SK-N-SH treated with all-trans-retinoic acid at 6 μM for 48 hours (cell line): ENCODE measurements at regions not wholly inside any gene's neighbourhood (a gene's known extent, or its start where the extent isn't known, plus 50 kb on each side); places are given as distances from the start of the nearest gene placed in this dataset.

Experiments used
- ATAC-seq: fragments of 200-7000 bp; cut with Tn5 transposase; 3 replicates; pipeline ENCODE4 v1.9.1; 2020; ENCODE audit warnings: mild to moderate bottlenecking, moderate library complexity
- BACH2 ChIP-seq: fragments of 250-450 bp; sonication (Bioruptor Pico); IDR thresholded peaks from 2 replicates; pipeline ENCODE4 v1.9.0; 2021; ENCODE audit warnings: mild to moderate bottlenecking, borderline replicate concordance
- CSDC2 ChIP-seq: fragments of 250-450 bp; sonication (Bioruptor Pico); IDR thresholded peaks from 2 replicates; pipeline ENCODE4 v1.5.0; 2020; ENCODE audit warnings: mild to moderate bottlenecking, moderate library complexity
- ESRRG ChIP-seq: fragments of 250-450 bp; sonication (Bioruptor Pico); IDR thresholded peaks from 2 replicates; pipeline ENCODE4 v1.6.1; 2021; ENCODE audit warnings: mild to moderate bottlenecking
- GLIS3 ChIP-seq: fragments of 250-450 bp; sonication (Bioruptor Pico); IDR thresholded peaks from 2 replicates; pipeline ENCODE4 v1.5.0; 2020; ENCODE audit warnings: mild to moderate bottlenecking, moderate library complexity
- OSR1 ChIP-seq: fragments of 250-450 bp; sonication (Bioruptor Pico); IDR thresholded peaks from 2 replicates; pipeline ENCODE4 v1.8.0; 2022; ENCODE audit warnings: moderate library complexity, mild to moderate bottlenecking, inconsistent platforms
- PPARA ChIP-seq: fragments of 250-450 bp; sonication (Bioruptor Pico); IDR thresholded peaks from 2 replicates; pipeline ENCODE4 v1.5.0; 2020; ENCODE audit warnings: mild to moderate bottlenecking, borderline replicate concordance
- RARB ChIP-seq: fragments of 250-450 bp; sonication (Bioruptor Pico); IDR thresholded peaks from 2 replicates; pipeline ENCODE4 v1.8.0; 2021; ENCODE audit warnings: mild to moderate bottlenecking, moderate library complexity
- SNAI2 ChIP-seq: fragments of 250-450 bp; sonication (Bioruptor Pico); IDR thresholded peaks from 2 replicates; pipeline ENCODE4 v1.5.0; 2020; ENCODE audit warnings: mild to moderate bottlenecking, moderate library complexity
- TOX ChIP-seq: fragments of 250-450 bp; sonication (Bioruptor Pico); IDR thresholded peaks from 2 replicates; pipeline ENCODE4 v1.8.0; 2021; ENCODE audit warnings: mild to moderate bottlenecking, moderate library complexity, borderline replicate concordance
- ZFP3 ChIP-seq: fragments of 250-450 bp; sonication (Bioruptor Pico); IDR thresholded peaks from 2 replicates; pipeline ENCODE4 v1.5.0; 2020; ENCODE audit warnings: mild to moderate bottlenecking, moderate library complexity
- ZFP30 ChIP-seq: fragments of 450-650 bp; formaldehyde crosslinking; IDR thresholded peaks from 2 replicates; pipeline ENCODE4 v1.5.0; 2022; ENCODE audit warnings: mild to moderate bottlenecking, moderate library complexity
- ZNF565 ChIP-seq: fragments of 450-650 bp; formaldehyde crosslinking; conservative IDR thresholded peaks from 2 replicates; pipeline ENCODE4 v1.5.0; 2020; ENCODE audit warnings: low read depth, mild to moderate bottlenecking, moderate library complexity
- ZNF70 ChIP-seq: fragments of 450-650 bp; formaldehyde crosslinking; IDR thresholded peaks from 2 replicates; pipeline ENCODE4 v1.5.0; 2020; ENCODE audit warnings: mild to moderate bottlenecking, moderate library complexity
- ZNF8 ChIP-seq: fragments of 450-650 bp; formaldehyde crosslinking; IDR thresholded peaks from 2 replicates; pipeline ENCODE4 v1.5.0; 2020; ENCODE audit warnings: mild to moderate bottlenecking, moderate library complexity
- TF ChIP-seq, protein P1 (sequence below): fragments of 250-450 bp; sonication (Bioruptor Pico); IDR thresholded peaks from 2 replicates; pipeline ENCODE4 v1.8.0; 2020; ENCODE audit warnings: mild to moderate bottlenecking, moderate library complexity, borderline replicate concordance
- TF ChIP-seq, protein P2 (sequence below): fragments of 250-450 bp; sonication (Bioruptor Pico); IDR thresholded peaks from 2 replicates; pipeline ENCODE4 v1.5.0; 2020; ENCODE audit warnings: mild to moderate bottlenecking, moderate library complexity
- TF ChIP-seq, protein P3 (sequence below): fragments of 250-450 bp; sonication (Bioruptor Pico); IDR thresholded peaks from 2 replicates; pipeline ENCODE4 v1.5.1; 2020; ENCODE audit warnings: low read depth, mild to moderate bottlenecking, moderate library complexity
- TF ChIP-seq, protein P4 (sequence below): fragments of 250-450 bp; sonication (Bioruptor Pico); IDR thresholded peaks from 2 replicates; pipeline ENCODE4 v1.8.0; 2021; ENCODE audit warnings: low read depth, mild to moderate bottlenecking, moderate library complexity, borderline replicate concordance

DNA sequence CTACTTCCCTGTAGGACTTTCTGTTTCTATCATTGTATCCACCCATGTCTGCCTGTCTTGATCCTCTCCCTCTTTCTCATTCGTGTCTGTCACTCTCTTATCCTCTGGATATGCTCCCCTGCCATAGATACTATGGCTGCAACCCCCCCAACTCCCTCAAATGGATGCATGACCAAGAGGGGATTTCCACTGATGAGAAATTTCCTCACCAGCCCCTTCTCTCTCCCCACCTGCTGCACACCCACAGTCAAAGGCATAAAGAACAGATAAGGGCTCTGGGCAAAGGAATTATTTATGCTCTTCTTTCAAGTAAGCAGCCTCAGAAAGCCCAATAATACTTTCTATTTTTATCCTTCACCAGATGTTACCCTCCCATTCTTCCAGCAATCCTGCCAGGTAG lies 121.3 kb downstream of the FOXI3 start:
- no peak for ATAC-seq
- TF ChIP-seq ZFP30 (CRISPR knock-in tag) (no peak), TOX (CRISPR knock-in tag) (no peak), PPARA (CRISPR knock-in tag) (no peak), CSDC2 (CRISPR knock-in tag) (no peak), ESRRG (CRISPR knock-in tag) (no peak), ZNF8 (CRISPR knock-in tag) (no peak), GLIS3 (CRISPR knock-in tag) (no peak)

DNA sequence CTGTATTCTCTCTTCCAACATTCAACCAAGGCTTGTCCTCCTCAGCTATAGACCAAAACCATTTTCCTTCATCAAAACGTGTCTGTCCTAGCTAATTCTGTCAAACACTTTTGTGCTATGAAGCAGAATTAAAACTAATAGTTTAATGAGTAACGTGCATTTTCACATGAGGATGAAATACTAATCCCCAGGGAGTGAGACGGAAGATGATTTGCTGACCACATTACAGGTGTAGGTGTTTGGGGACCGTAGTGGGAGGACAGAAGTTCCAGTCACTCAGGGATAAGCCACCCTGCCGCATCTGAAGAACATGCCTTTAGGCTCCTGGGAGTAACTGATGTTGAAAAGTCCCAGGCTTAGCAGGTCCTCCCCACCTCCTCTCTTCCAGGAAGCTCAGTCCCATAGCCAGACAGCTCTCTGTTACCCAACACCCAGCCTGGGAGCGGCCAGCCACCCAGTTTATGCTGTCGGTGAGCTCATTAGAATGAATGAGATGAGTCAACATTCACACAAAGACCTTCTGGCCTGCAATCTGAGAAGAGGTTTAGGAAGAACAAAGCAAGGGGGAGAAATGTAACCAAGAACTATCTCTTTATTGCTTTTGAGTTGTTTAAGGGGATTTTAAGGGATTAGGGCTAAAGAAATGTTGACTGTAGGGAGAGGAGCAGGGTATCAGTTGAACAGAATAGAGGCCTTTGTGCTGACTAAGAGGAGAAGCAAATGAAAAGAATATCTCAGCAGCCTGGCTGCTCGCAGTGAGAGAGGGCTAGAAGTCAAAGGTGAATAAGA lies 122.5 kb downstream of the FOXI3 start:
- no peak for ATAC-seq
- TF ChIP-seq ZFP3 (no peak), ZNF8 (CRISPR knock-in tag) (no peak), ZFP30 (CRISPR knock-in tag) (no peak), TOX (CRISPR knock-in tag) (no peak)
- TF ChIP-seq, protein P1, sequence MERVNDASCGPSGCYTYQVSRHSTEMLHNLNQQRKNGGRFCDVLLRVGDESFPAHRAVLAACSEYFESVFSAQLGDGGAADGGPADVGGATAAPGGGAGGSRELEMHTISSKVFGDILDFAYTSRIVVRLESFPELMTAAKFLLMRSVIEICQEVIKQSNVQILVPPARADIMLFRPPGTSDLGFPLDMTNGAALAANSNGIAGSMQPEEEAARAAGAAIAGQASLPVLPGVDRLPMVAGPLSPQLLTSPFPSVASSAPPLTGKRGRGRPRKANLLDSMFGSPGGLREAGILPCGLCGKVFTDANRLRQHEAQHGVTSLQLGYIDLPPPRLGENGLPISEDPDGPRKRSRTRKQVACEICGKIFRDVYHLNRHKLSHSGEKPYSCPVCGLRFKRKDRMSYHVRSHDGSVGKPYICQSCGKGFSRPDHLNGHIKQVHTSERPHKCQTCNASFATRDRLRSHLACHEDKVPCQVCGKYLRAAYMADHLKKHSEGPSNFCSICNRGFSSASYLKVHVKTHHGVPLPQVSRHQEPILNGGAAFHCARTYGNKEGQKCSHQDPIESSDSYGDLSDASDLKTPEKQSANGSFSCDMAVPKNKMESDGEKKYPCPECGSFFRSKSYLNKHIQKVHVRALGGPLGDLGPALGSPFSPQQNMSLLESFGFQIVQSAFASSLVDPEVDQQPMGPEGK: no peak

DNA sequence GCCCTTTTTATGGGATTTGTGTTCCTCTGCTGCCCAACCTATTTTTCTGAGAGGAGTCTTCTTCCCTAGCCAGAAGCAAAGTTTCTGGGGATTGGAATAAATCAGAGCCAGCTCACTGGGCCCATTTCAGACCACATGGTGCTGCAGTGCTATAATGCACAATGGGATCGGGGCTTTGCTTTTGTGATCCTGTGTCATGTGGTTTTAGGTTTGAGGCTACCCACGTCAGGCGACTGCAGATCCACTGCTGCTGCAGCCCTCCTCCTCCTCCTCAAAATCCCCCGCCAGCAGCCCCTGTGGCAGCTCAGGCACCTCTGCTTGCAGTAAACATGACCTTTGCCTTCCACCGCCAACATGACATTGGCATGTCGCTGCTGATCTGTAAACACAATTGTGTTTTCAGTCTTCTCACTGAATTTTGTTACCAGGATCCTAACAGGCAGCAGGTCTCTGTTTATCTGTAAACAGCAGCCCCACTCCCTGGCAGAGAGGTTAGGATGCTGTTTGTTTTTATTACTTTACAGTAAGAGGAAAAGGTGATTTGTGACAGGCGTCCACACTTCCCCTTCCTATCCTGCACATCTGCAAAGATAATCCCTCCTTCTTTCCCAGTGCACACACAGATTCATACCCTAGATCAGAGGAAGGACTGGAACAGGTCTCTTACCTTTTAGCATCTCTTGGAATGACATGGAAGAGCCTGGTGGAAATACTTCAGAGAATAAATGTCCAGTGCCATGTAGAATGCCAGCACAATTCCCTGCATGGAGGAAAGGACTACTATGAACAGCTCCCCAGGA lies 130.8 kb downstream of the FOXI3 start:
- ATAC-seq: no peak
- TF ChIP-seq OSR1 (CRISPR knock-in tag) (no peak), CSDC2 (CRISPR knock-in tag) (no peak), ZFP30 (CRISPR knock-in tag) (no peak), ZNF565 (CRISPR knock-in tag) (no peak), ZNF70 (CRISPR knock-in tag) (no peak), ZFP3 (no peak), ZNF8 (CRISPR knock-in tag) (no peak), SNAI2 (CRISPR knock-in tag) (no peak), PPARA (CRISPR knock-in tag) (no peak), GLIS3 (CRISPR knock-in tag) (no peak), RARB (no peak), TOX (CRISPR knock-in tag) (no peak), BACH2 (CRISPR knock-in tag) (no peak)
- TF ChIP-seq, protein P2, sequence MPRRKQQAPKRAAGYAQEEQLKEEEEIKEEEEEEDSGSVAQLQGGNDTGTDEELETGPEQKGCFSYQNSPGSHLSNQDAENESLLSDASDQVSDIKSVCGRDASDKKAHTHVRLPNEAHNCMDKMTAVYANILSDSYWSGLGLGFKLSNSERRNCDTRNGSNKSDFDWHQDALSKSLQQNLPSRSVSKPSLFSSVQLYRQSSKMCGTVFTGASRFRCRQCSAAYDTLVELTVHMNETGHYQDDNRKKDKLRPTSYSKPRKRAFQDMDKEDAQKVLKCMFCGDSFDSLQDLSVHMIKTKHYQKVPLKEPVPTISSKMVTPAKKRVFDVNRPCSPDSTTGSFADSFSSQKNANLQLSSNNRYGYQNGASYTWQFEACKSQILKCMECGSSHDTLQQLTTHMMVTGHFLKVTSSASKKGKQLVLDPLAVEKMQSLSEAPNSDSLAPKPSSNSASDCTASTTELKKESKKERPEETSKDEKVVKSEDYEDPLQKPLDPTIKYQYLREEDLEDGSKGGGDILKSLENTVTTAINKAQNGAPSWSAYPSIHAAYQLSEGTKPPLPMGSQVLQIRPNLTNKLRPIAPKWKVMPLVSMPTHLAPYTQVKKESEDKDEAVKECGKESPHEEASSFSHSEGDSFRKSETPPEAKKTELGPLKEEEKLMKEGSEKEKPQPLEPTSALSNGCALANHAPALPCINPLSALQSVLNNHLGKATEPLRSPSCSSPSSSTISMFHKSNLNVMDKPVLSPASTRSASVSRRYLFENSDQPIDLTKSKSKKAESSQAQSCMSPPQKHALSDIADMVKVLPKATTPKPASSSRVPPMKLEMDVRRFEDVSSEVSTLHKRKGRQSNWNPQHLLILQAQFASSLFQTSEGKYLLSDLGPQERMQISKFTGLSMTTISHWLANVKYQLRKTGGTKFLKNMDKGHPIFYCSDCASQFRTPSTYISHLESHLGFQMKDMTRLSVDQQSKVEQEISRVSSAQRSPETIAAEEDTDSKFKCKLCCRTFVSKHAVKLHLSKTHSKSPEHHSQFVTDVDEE (CRISPR knock-in tag): no peak
- TF ChIP-seq, protein P3, sequence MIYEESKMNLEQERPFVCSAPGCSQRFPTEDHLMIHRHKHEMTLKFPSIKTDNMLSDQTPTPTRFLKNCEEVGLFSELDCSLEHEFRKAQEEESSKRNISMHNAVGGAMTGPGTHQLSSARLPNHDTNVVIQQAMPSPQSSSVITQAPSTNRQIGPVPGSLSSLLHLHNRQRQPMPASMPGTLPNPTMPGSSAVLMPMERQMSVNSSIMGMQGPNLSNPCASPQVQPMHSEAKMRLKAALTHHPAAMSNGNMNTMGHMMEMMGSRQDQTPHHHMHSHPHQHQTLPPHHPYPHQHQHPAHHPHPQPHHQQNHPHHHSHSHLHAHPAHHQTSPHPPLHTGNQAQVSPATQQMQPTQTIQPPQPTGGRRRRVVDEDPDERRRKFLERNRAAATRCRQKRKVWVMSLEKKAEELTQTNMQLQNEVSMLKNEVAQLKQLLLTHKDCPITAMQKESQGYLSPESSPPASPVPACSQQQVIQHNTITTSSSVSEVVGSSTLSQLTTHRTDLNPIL (CRISPR knock-in tag): no peak
- TF ChIP-seq, protein P4, sequence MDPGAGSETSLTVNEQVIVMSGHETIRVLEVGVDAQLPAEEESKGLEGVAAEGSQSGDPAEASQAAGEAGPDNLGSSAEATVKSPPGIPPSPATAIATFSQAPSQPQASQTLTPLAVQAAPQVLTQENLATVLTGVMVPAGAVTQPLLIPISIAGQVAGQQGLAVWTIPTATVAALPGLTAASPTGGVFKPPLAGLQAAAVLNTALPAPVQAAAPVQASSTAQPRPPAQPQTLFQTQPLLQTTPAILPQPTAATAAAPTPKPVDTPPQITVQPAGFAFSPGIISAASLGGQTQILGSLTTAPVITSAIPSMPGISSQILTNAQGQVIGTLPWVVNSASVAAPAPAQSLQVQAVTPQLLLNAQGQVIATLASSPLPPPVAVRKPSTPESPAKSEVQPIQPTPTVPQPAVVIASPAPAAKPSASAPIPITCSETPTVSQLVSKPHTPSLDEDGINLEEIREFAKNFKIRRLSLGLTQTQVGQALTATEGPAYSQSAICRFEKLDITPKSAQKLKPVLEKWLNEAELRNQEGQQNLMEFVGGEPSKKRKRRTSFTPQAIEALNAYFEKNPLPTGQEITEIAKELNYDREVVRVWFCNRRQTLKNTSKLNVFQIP (CRISPR knock-in tag): no peak
- TF ChIP-seq, protein P1: no peak
